Erythroblast (primary cell): ENCODE measurements at regions not wholly inside any gene's neighbourhood (a gene's known extent, or its start where the extent isn't known, plus 50 kb on each side); places are given as distances from the start of the nearest gene placed in this dataset.

Experiments used
- GATA1 ChIP-seq: IDR thresholded peaks from 2 replicates; pipeline ENCODE4 v1.6.1; 2011; ENCODE audit warnings: low read depth, mild to moderate bottlenecking, control low read depth, low read length, moderate library complexity
- POLR2A ChIP-seq: IDR thresholded peaks from 2 replicates; pipeline ENCODE4 v1.6.1; 2011; ENCODE audit warnings: mild to moderate bottlenecking, low read length

GRCh38 chr6:76418560-76419223 is 346.2 kb upstream of the IMPG1 start:
- TF ChIP-seq POLR2A, result no peak
- no peak for TF ChIP-seq GATA1
